ENCODE measurements at regions not wholly inside any gene's neighbourhood (a gene's known extent, or its start where the extent isn't known, plus 50 kb on each side); places are given as distances from the start of the nearest gene placed in this dataset.

GRCh38 chr3:16033889-16034687, 140.4 kb upstream of the GALNT15 start:
- DNase-seq: no peak
- Histone ChIP-seq H3K36me3 (no peaks in the 10 kb centered on the region), H3K27ac (no peak overlapping the region), H3K4me3 (no peak overlapping the region), H3K9me3 (no peaks in the 10 kb centered on the region), H3K4me1 (no peaks in the 10 kb centered on the region), H3K27me3 (no peaks in the 10 kb centered on the region)
- no peak for TF ChIP-seq POLR2A (IDR thresholded peaks at IDR 0.05)
- intact Hi-C loops (cut with DNase I): no loop called here
- WGBS, 2 donors: 85 to 87% methylated on average over 3 of the region's 3 CpGs

- H3K27ac ChIP-seq: no peak overlapping the region
- DNase-seq: no peak
- intact Hi-C loops (cut with DNase I): no loop called here
- 71 to 79% methylated on average over 2 of the region's 2 CpGs for WGBS, 2 donors
- H3K36me3 ChIP-seq: no peaks in the 10 kb centered on the region
- TF ChIP-seq CTCF (IDR thresholded peaks at IDR 0.05): no peak
- TF ChIP-seq POLR2AphosphoS5 (IDR thresholded peaks at IDR 0.05): no peak
- TF ChIP-seq EP300 (IDR thresholded peaks at IDR 0.05): no peak
- no peak for TF ChIP-seq POLR2A (IDR thresholded peaks at IDR 0.05)
- no peaks in the 10 kb centered on the region for H3K27me3 ChIP-seq
- no peak overlapping the region for H3K4me3 ChIP-seq
- H3K4me1 ChIP-seq: no peaks in the 10 kb centered on the region
- H3K9me3 ChIP-seq: peaks cover 0 to 2% (median 0%) of the 10 kb centered on the region in 4 donors
These were observed 133.5 kb upstream of the GALNT15 start for GRCh38 chr3:16040991-16041390.

GRCh38 chr3:16048435-16049318, 125.8 kb upstream of the GALNT15 start:
- peak; percentile 82 for DNase-seq
- H3K4me3 ChIP-seq: no peak overlapping the region
- H3K27me3 ChIP-seq: no peaks in the 10 kb centered on the region
- no peaks in the 10 kb centered on the region for H3K36me3 ChIP-seq
- H3K4me1 ChIP-seq: peaks cover 0 to 5% (median 2%) of the 10 kb centered on the region in 4 donors
- no peaks in the 10 kb centered on the region for H3K9me3 ChIP-seq
- H3K27ac ChIP-seq: no peak overlapping the region
- no peak for TF ChIP-seq POLR2A (IDR thresholded peaks at IDR 0.05)
- TF ChIP-seq CTCF (IDR thresholded peaks at IDR 0.05): peak; percentile 74 to 86 (median 76)
- TF ChIP-seq POLR2AphosphoS5 (IDR thresholded peaks at IDR 0.05): peak in 1 of 4 donors; percentile 12
- TF ChIP-seq EP300 (IDR thresholded peaks at IDR 0.05): no peak
- 8 to 15% methylated on average over 5 of the region's 5 CpGs for WGBS, 2 donors
- intact Hi-C loops (cut with DNase I): loop anchor here (1.0 to 5.0 kb wide), 3 partner anchors 130 to 236 kb away; no protein-coding TSS in a partner anchor

- peak in 2 of 4 donors; percentile 9 to 52 for TF ChIP-seq POLR2AphosphoS5 (IDR thresholded peaks at IDR 0.05)
- TF ChIP-seq EP300 (IDR thresholded peaks at IDR 0.05): no peak
- no peak for TF ChIP-seq POLR2A (IDR thresholded peaks at IDR 0.05)
- TF ChIP-seq CTCF (IDR thresholded peaks at IDR 0.05): no peak
- peaks cover 0 to 5% (median 2%) of the 10 kb centered on the region in 4 donors for H3K4me1 ChIP-seq
- no peaks in the 10 kb centered on the region for H3K36me3 ChIP-seq
- intact Hi-C loops (cut with DNase I): no loop called here
- no peak overlapping the region for H3K4me3 ChIP-seq
- no peaks in the 10 kb centered on the region for H3K9me3 ChIP-seq
- no peak for DNase-seq
- H3K27me3 ChIP-seq: no peaks in the 10 kb centered on the region
- WGBS, 2 donors: 70 to 83% methylated on average over 16 of the region's 16 CpGs
- H3K27ac ChIP-seq: peak overlapping the region in 3 of 4 donors; percentile 21 to 46 (median 31)
These were observed 123.6 kb upstream of the GALNT15 start for GRCh38 chr3:16050641-16051467.
